Osteoblast (primary cell): ENCODE measurements at regions not wholly inside any gene's neighbourhood (a gene's known extent, or its start where the extent isn't known, plus 50 kb on each side); places are given as distances from the start of the nearest gene placed in this dataset.
A peak's percentile ranks its signal among the peaks of the same experiment; 100 is the strongest.

ENCODE experiments used
- DNase-seq: peaks from one replicate; pipeline ENCODE4 v3.0.0; 2011; ENCODE audit warnings: low spot score, mixed read lengths; ENCODE audit not compliant: insufficient read length; ENCODE audit errors: missing footprints
- H2AFZ ChIP-seq: 2 replicates; pipeline ENCODE4 v1.6.0; 2011; ENCODE audit warnings: mild to moderate bottlenecking, low read length
- H3K27ac ChIP-seq: 2 replicates; pipeline ENCODE4 v1.5.1; 2011; ENCODE audit warnings: mild to moderate bottlenecking, low read depth, low read length, moderate library complexity
- H3K27me3 ChIP-seq: 2 replicates; pipeline ENCODE4 v1.6.0; 2012; ENCODE audit warnings: mild to moderate bottlenecking, control low read depth, inconsistent platforms, low read length, moderate library complexity; ENCODE audit not compliant: insufficient read depth
- H3K36me3 ChIP-seq: 2 replicates; pipeline ENCODE4 v1.5.1; 2011; ENCODE audit warnings: mild to moderate bottlenecking, low read length, control low read depth, moderate library complexity; ENCODE audit not compliant: insufficient read depth
- H3K4me1 ChIP-seq: 2 replicates; pipeline ENCODE4 v1.5.1; 2011; ENCODE audit warnings: mild to moderate bottlenecking, low read length, control low read depth, moderate library complexity; ENCODE audit not compliant: insufficient read depth
- H3K4me2 ChIP-seq: 2 replicates; pipeline ENCODE4 v1.6.0; 2011; ENCODE audit warnings: mild to moderate bottlenecking, low read length; ENCODE audit not compliant: insufficient read depth
- H3K4me3 ChIP-seq: fragments of 200-600 bp; sonication (generic); 3 replicates; pipeline ENCODE4 v1.5.1; 2012; ENCODE audit warnings: mild to moderate bottlenecking, low read length, inconsistent platforms; ENCODE audit not compliant: insufficient read depth
- H3K79me2 ChIP-seq: 2 replicates; pipeline ENCODE4 v1.6.0; 2012; ENCODE audit warnings: mild to moderate bottlenecking, low read length, control low read depth, inconsistent platforms; ENCODE audit not compliant: insufficient read depth
- H3K9me3 ChIP-seq: 2 replicates; pipeline ENCODE4 v1.5.1; 2011; ENCODE audit warnings: low read depth, low read length, control low read depth
- H4K20me1 ChIP-seq: 2 replicates; pipeline ENCODE4 v1.6.0; 2012; ENCODE audit warnings: mild to moderate bottlenecking, low read length, control low read depth; ENCODE audit not compliant: insufficient read depth
- CTCF ChIP-seq: IDR thresholded peaks from 2 replicates; pipeline ENCODE4 v1.5.1; 2011; ENCODE audit warnings: mild to moderate bottlenecking, low read depth, low read length, moderate library complexity; ENCODE audit errors: extremely low read depth

- Histone ChIP-seq H3K4me1 (no peaks in the 10 kb centered on the region), H3K9me3 (no peaks in the 10 kb centered on the region), H2AFZ (no peak overlapping the region), H3K4me2 (no peak overlapping the region), H3K4me3 (no peak overlapping the region), H3K36me3 (no peaks in the 10 kb centered on the region), H3K27me3 (no peaks in the 10 kb centered on the region), H3K27ac (no peak overlapping the region), H3K79me2 (no peaks in the 10 kb centered on the region), H4K20me1 (no peaks in the 10 kb centered on the region)
- TF ChIP-seq CTCF, result no peak
- no peak for DNase-seq
Measured at GRCh38 chr5:8192840-8193239, 323.9 kb downstream of the MTRR start.

GRCh38 chr5:8196061-8196460, 327.1 kb downstream of the MTRR start:
- Histone ChIP-seq H3K4me1 (no peaks in the 10 kb centered on the region), H3K4me3 (no peak overlapping the region), H3K9me3 (no peaks in the 10 kb centered on the region), H2AFZ (no peak overlapping the region), H3K36me3 (no peaks in the 10 kb centered on the region), H3K27ac (no peak overlapping the region), H3K79me2 (no peaks in the 10 kb centered on the region), H4K20me1 (no peaks in the 10 kb centered on the region), H3K4me2 (no peak overlapping the region), H3K27me3 (no peaks in the 10 kb centered on the region)
- DNase-seq, result peak; percentile 11
- no peak for TF ChIP-seq CTCF

DNA sequence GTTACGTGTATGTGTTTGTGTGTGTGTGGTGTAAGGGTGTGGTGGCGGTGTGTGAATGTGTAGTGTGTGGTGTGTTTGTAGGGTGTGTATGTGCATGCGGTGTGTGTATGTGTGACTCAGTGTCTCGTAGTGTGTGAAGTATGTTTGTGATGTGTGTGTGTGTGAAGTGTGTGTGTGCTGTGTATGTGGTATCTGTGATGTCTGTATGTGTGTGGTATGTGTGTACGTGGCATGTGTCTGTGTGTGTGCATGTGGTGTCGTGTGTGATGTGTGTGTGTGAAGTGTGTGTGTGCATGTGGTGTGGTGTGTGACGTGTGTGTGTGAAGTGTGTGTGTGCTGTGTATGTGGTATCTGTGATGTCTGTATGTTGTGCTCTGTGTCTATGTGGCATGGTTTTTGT, 339.4 kb downstream of the MTRR start:
- H3K79me2 ChIP-seq, result no peaks in the 10 kb centered on the region
- no peak overlapping the region for H2AFZ ChIP-seq
- H3K9me3 ChIP-seq, result no peaks in the 10 kb centered on the region
- H3K27ac ChIP-seq, result no peak overlapping the region
- no peaks in the 10 kb centered on the region for H3K36me3 ChIP-seq
- no peaks in the 10 kb centered on the region for H4K20me1 ChIP-seq
- no peaks in the 10 kb centered on the region for H3K4me1 ChIP-seq
- H3K4me2 ChIP-seq, result no peak overlapping the region
- H3K27me3 ChIP-seq, result no peaks in the 10 kb centered on the region
- no peak for DNase-seq
- no peak overlapping the region for H3K4me3 ChIP-seq
- no peak for TF ChIP-seq CTCF

- Histone ChIP-seq H2AFZ (no peak overlapping the region), H3K27me3 (no peaks in the 10 kb centered on the region), H4K20me1 (no peaks in the 10 kb centered on the region), H3K9me3 (no peaks in the 10 kb centered on the region), H3K79me2 (no peaks in the 10 kb centered on the region), H3K4me3 (no peak overlapping the region), H3K4me1 (no peaks in the 10 kb centered on the region), H3K27ac (no peak overlapping the region), H3K4me2 (no peak overlapping the region), H3K36me3 (no peaks in the 10 kb centered on the region)
- no peak for TF ChIP-seq CTCF
- DNase-seq, result no peak
Measured at GRCh38 chr5:8209500-8209899, 340.6 kb downstream of the MTRR start.
